Coronary artery (tissue), 2 donors: ENCODE measurements at regions not wholly inside any gene's neighbourhood (a gene's known extent, or its start where the extent isn't known, plus 50 kb on each side); places are given as distances from the start of the nearest gene placed in this dataset.
A peak's percentile ranks its signal among the peaks of the same experiment; 100 is the strongest.

Experiments
- DNase-seq: peaks from one replicate; pipeline ENCODE4 v3.0.0-alpha.2; 2017; ENCODE audit warnings: low spot score
- H3K27ac ChIP-seq, 2 donors: fragments of 200-600 bp; sonication (generic); one replicate each; pipeline ENCODE4 v1.5.1; 2016 to 2019
- H3K4me3 ChIP-seq: fragments of 200-600 bp; sonication (generic); 2 replicates; pipeline ENCODE4 v1.5.1; 2016; ENCODE audit warnings: mild to moderate bottlenecking, moderate library complexity
- CTCF ChIP-seq: fragments of 200-600 bp; sonication (generic); IDR thresholded peaks from one replicate; pipeline ENCODE4 v1.5.1; 2019; ENCODE audit warnings: antibody characterized with exemption

DNA sequence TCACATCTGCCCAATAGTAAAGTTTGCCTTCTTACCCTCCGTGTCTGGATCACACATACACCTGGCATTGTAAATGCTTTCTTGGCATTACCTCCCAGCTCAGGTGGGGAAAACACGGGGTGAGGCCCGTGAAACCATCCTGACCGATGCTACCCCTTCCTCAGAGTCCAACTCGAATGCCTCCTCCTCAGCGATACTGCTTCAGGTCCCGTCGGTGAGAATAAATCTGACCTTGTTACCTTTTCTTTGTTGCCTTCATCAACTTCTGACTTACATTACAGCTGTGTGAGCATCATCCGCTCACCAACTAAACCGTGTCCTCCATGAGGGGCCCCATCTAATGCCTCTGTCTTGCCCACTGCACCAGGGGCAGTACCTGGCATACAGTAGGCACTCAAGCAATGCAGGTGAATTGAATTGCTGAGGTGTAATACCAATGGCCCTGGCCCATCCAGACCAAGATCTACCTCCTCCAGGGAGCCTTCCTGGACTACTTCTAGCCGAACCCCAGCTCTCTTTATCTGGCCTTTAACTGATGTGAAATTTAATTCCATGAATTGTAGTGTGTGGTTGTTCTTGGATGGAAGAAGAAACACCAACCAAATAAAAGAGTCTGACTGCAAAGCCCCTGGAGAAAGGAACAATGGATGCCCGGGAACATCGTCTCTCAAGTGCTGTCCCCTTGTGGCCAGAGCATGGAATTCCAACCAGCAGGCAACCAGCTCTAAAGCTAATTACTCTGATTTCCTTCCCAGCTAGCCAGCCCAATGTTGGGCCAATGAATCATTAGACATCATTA is 141.5 kb downstream of the ANKRD60 start:
- peak; percentile 56 for DNase-seq
- no peak overlapping the region for H3K27ac ChIP-seq
- TF ChIP-seq CTCF: peak; percentile 97
- no peak overlapping the region for H3K4me3 ChIP-seq

DNA sequence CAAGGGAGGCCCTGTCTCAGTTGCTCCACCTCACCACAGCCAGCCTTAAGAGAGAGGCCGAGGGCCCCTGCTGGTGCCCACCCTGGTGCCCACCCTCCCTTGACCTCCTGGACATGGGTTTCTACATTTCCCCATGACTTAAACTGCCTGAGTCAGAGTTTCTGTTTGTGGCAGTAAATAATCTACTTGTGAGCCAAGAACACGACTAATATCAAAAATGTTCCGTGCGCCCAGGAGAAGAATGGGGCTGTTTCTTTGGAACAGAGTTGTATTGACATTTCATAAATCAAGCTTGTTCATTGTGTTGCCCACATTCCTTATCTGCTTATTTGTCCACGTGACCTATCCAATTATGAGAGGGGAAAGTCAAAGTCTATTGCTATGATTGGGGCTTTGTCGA is 143.5 kb downstream of the ANKRD60 start:
- no peak for TF ChIP-seq CTCF
- peak; percentile 26 for DNase-seq
- Histone ChIP-seq H3K27ac (no peak overlapping the region), H3K4me3 (no peak overlapping the region)

DNA sequence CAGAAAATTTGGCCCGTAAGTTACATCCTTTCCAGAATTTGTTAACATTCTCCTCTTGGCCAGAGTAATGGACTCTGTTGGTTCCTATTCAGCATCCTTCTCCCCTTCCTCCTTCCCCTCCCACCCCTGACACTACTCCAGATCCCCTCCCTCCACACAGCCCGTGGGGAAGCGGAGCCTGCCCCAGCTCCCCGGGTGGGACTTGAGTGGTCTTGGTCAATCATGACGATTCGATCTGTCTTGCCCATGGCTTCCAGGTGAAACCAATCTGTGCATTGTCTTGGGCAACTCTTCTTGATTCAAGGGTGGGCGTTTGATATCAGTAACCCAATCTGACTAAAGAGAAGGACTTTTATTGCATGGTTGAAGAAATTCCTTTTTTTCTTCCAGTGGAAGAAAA is 143.9 kb downstream of the ANKRD60 start:
- no peak for TF ChIP-seq CTCF
- Histone ChIP-seq H3K27ac (no peak overlapping the region), H3K4me3 (no peak overlapping the region)
- DNase-seq: peak; percentile 29

GRCh38 chr20:58081846-58082245 is 146.6 kb downstream of the ANKRD60 start:
- no peak for TF ChIP-seq CTCF
- no peak overlapping the region for H3K4me3 ChIP-seq
- H3K27ac ChIP-seq: no peak overlapping the region
- DNase-seq: no peak

- peak; percentile 54 for DNase-seq
- no peak for TF ChIP-seq CTCF
- Histone ChIP-seq H3K4me3 (no peak overlapping the region), H3K27ac (peak overlapping the region in 1 of 2 donors; percentile 3)
Measured at GRCh38 chr20:58078741-58079522, 149.5 kb downstream of the ANKRD60 start.

- H3K4me3 ChIP-seq: no peak overlapping the region
- DNase-seq: peak; percentile 9
- H3K27ac ChIP-seq: no peak overlapping the region
- no peak for TF ChIP-seq CTCF
Measured at GRCh38 chr20:58077282-58077681, 151.2 kb downstream of the ANKRD60 start.
